RPMI7951 (cell line): ENCODE measurements at regions not wholly inside any gene's neighbourhood (a gene's known extent, or its start where the extent isn't known, plus 50 kb on each side); places are given as distances from the start of the nearest gene placed in this dataset.
"Not testable (repeated sequence)": the region's sequence is repeated elsewhere in the genome, so short reads cannot be mapped to it uniquely, and the experiment has no call there.

Experiments used
- DNase-seq: peaks from one replicate; pipeline ENCODE4 v3.0.0-alpha.2; 2012; ENCODE audit warnings: low read depth

DNA sequence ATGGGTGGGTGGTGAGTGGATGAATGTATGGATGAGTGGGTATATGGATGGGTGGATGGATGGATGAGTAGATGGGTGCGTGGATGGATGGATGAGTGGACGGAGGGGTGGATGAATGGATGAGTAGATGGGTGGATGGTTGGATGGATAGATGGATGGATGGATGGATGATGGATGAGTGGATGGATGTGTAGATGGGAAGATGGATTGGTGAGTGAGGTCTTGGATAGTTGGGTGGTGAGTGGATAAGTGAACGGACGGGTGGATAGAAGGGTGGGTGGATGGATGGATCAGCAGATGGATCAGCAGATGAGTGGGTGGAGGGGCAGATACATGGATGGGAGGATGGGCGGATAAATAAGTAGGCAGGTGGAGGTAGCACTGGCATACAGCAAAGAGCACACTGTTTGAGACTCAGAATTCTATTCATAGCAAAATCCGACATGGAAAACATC is 163.5 kb downstream of the C9orf50 start:
- DNase-seq, result no peak

DNA sequence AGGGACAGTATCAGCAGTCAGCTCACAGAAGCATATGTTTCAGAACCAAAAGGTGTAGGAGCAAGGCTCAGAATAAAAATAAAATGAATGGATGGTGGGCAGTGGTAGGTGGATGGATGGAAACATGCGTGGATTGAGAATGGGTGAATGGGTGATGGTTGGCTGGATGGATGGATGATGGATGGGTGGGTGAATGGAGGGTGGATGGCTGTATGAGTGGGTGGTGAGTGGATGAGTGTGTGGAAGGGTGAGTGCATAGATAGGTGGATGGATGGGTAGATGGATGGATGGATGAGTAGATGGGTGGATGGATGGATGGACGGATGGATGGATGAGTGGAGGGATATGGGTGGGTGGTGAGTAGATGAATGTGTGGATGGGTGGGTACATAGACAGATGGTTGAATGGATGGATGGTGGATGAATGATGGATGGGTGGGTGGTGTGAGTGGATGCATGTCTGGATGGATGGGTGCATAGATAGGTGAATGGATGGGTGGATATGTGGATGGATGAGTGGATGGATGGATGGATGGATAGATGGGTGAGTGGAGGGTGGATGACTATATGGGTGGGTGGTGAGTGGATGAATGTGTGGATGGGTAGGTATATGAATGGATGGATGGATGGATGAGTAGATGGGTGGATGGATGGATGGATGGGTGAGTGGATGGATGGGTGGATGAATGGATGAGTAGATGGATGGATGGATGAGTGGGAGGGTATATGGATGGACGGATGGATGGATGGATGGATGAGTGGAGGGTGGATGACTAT is 164.2 kb downstream of the C9orf50 start:
- DNase-seq, result no peak

DNA sequence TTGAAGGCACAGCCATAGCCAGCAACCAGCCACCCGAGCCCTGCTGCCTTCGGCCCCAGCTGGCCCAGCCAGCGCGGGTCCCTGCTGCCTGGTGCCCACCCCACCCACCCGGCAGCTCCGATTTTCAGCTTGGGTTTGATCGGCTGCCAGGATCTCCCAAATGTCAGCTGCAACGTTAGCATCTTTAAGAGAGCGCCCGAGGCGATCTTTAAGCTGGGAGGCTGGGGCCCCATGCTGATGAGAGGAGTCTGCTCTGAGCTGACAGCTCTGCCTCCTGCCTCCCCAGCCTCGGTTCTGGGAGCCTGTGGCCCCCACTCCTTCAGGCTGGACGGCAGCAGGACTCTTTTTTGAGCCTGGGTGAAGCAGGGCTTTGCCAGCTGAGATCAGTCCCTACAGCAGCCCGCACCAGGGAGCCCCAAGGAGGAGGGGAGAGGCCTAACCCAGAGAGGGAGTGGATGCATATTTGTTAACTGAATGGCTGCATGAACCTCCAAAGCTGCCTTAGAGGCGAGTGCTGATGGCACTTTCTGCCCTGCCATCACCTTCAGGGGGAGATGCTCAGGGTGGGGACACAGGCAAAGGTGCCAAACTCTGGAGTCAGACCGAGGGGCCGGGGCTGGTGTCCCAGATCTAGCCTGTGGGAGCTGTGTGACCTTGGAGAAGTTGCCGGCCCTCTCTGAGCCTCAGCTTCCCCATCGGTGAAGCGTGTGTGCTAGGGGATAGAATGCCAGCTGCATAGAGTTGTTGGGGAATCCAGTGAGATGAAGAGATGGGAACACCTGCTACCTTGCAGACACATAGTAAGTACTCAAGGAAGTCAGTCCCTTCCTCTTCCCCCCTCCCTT is 165.5 kb downstream of the C9orf50 start:
- DNase-seq, result peak; percentile 86

DNA sequence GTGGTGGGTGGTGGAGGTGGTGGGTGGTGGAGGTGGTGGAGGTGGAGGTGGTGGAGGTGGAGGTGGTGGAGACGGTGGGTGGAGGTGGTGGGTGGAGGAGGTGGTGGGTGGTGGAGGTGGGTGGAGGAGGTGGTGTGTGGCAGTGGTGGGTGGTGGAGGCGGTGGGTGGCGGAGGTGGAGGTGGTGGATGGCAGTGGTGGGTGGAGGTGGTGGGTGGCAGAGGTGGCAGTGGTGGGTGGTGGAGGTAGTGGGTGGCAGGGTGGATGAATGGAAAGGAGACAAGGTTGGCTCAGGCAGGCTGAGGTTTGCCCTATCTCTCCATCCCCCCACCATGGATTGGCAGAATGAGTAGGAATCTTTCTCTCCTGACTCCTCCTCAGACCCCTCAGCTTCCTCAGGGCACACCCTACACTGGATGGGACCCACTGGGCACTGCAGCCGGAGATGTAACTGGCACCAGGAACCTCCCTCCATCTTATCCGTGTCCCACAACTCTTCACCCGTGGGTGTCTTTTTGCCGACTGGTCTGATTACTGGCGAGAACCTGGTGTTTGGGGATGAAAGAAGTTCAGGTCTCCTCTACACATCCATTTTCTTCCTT is 166.3 kb downstream of the C9orf50 start:
- DNase-seq, result no peak

DNA sequence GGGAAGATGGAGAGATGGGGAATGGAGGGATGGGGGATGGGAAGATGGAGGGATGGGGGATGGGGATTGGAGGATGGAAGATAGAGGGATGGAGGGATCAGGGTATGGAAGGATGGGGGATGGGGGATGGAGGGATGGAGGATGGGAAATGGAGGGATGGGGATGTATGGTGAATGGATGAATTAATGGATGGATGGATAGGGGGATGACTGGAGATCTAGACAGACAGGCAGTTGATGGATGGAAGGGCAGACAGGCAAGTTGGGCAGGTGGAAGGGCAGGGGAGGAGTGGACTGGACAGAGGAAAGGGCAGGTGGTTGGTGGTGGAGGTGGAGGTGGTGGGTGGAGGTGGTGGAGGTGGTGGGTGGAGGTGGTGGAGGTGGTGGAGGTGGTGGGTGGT is 167.2 kb downstream of the C9orf50 start:
- DNase-seq, result no peak

DNA sequence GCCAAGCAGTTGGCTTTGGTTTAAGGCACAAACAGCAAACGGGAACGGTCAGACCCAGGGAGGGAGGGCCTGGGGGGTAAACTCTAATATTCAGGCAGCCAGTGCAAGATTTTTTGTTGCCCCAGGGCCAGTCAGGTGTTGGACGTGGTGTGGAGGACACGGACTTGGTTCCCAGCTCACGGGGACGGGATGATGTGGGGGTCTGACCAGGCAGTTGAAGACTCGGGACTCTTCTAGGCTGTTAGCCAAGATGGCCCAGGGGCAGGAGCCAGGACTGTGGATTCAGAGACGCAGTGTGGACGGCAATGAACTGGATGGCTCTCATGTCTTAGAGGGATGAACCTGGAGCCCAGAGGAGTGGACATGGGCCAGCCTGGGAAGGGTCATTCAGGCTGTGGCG is 169.2 kb downstream of the C9orf50 start:
- DNase-seq, result peak; percentile 61

DNA sequence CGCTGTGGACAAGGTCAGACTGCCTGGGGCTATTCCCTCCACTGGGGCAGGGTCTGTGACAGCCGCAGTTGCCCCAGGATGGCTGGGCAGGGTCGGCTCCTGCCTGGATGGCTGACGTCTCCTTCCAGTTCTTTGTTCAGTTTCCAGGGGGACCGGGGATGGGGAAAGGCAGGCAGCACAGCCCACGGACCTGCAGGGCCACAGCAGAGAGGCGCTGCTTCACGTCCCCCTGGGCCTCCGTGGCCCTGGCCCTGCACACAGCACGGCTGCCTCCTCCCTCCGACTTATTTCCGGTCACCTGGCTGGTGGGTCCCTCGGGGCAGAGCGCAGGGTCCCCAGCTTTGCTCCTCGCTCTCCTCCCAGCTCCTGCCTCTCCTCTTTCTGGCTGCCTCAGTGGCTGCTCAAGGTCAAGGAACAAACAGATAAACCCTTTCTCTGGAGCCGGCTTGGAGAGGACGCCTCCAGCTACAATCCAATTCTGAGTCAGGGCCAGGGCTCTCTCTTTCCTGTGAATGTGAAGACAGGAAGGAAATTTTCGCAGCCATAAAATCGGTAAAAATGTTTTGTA is 169.7 kb downstream of the C9orf50 start:
- peak; percentile 58 for DNase-seq

DNA sequence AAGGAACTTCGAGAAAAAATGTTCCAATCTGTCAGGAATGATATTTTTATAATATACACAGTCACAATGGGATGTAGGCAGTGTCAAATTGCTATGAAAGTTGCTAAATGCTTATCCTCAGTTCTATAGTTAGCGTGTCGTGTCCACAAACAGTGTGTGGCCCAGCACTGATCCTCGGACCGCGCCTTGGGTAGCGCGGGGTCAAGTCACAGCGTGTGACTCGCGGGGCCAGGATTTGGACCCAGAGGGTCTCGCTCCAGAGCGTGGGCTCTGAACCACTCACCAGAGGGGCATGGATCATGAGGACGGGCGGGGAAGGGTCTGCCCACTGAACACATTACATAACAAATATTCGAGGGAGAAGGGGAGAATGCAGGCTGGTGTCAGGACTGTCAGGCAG is 171.8 kb downstream of the C9orf50 start:
- no peak for DNase-seq

DNA sequence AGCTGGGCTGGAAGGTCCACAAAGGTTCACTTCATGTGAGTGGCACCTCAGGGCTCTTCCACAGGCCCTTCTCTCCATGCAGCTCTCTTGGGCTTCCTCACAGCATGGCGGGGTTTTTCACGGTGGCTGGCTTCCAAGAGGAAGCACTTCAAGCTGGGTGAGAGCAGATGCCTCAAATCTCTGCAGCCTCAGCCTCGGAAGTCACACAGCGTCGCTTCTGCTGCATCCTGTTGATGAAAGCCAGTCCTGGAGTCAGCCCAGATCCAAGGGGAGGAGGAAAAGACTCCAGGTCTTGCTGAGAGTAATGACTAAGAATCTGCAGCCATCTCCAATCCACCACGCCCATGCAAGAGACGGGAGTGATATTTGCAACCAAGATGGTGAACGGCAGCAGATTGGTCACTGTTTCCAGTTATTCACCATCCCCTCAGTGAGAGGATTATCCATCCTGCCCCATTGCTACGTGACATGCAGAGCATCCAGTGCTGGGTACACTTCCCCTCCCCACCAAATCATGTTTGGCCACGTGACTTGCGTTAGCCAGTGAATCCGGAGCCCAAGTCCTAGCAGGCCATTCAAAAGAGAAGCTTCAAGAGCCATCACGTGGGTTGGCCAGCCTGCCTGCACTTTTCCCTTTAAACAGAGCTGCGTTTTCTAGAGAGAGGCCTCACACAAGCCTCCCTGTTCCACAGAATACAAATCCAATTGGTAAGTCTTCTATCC is 173.9 kb downstream of the C9orf50 start:
- peak; percentile 74 for DNase-seq

DNA sequence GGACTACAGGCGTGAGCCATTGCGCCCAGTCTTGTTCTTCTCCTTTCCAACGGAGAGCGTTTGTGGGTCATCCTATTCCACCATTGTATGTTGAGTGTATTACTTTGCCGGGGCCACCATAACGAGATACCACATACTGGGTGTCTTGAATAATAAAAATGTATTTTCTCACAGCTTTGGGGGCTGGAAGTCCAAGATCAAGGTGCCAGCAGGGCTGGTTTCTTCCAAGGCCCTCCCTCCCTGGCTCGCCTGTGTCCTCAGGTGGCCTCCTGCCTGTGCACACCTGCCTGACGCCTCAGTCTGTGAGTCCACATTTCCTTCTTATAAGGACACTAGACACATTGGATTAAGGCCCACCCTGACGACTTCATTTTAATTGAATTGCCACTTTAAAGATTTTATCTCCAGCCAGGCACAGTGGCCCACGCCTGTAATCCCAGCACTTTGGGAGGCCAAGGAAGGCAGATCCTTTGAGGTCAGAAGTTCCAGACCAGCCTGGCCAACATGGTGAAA is 175.1 kb downstream of the C9orf50 start:
- no peak for DNase-seq

DNA sequence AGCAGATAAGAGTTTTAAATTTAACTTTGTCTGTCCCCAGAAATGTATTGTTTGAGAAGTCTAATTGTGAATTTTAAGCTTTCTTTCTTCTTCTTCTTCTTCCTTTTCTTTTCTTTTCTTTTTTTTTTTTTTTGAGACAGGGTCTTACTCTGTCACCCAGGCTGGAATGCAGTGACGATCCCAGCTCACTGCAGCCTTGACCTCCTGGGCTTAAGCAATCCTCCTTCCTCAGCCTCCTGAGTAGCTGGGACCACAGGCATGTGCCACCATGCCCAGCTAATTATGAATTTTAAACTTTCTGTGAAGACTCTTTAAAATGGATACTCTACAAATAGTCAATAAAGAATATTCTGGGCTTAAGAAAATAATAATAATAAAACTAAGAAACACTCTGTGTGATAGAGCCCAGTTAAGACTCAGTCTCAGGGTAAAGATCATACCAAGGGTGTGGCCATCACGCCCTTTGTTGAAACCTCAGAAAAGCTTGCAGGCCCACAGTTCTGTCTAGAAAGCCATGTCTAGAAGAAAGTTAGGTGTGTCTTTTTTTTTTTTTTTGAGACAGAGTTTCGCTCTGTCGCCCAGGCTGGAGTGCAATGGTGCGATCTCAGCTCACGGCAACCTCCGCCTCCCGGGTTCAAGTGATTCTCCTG is 177.3 kb downstream of the C9orf50 start:
- DNase-seq, result not testable (repeated sequence)

DNA sequence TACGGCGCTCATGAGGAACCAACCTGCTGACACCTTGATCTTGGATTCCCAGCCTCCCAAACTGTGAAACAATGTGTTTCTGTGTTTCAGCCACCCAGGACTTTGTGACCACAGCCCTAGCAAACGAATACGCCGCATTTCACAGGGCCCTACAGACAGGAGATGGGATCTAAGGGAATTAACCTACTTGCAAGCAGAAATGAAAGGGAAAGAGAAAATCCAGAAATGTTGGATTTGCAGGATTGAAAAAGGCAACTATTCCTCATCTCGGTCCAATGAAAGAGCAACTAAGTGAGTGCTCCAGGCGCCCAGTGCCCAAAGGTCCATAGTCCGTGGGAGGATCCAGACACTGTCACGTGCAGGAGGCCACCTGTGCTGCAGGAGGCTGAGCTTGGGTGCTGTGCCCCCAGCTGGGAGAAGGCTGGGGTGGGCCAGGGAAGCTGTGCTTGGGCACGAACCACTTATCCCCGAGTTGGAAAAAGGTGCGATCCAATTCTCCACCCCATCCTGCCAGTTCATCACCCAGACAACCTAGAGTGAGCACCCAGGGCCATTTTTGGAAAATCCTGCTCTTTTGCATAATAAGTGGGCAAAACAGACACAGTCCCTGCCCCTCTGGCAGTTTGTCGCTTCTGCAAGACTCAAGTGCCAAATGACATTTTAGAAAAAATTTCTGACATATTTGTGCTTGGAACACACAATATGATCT is 177.9 kb downstream of the C9orf50 start:
- DNase-seq, result no peak

DNA sequence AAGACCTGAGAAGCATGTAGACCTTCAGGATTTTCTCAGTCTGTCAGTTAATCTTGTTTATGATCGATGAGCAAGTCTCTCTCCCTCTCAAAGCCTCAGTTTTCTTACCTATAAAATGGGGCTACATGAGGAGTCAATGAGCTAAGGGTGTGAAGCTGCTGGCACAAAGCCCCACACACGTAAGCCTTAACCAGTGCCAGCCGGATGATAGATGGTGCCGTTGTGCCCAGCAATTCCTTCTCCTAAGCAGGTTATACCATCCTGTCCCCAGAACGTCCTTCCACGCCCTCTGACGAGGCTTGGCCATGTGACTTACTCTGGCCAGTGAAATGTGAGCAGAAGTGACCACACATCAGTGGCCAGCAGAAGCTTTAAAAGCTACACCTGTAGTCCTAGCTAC is 179.0 kb downstream of the C9orf50 start:
- no peak for DNase-seq

DNA sequence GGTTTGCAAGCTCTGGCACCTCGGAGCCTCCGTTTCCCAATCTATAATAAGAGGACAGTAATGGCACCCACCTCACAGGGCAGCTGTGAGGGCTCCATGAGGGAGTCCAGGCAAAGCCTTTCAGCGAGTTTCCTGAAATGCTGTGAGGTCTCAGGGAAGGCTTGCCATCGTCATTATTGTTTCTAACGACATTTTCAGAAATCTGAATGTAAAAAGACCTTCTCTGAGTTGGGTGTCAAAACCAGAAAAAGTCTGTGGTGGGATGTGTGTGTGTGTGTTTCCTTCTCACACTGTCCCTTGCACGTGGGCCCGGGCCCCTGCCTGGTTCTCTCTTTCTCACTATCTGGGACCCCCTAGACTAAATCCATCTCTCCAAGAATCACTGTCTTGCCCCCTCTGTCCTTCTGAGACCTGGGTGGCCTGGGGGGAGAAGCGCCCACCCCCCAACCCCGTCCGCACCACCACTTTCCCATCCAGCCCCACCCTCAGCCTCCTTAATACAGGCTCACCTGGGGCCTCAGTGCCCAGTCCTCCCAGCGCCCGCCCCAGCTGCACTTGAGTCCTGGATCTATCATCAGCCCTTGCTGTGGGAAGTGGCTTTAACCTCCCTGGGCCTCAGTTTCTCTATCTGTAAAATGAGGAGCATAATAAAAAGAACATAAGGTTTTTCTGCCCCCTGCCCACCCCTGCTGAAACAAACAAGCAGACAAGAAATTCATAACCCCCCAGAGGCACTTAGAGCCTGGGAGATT is 180.3 kb downstream of the C9orf50 start:
- no peak for DNase-seq

DNA sequence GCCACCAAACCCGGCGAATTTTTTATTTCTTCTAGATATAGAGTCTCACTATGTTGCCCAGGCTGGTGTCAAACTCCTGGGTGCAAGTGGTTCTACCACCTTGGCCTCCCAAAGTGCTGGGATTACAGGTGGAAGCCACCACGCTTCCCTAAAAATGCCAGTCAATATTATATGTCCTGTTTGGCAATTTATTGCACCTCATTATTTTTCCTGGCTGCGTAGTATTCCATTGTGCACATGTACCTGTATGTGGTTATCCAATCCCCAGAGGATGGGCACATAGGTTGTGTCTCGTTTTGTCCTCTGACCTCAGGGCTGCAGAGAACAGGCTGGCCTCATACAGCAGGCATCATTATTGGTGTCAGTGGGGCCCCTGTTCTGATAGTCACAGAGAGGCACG is 181.7 kb downstream of the C9orf50 start:
- DNase-seq, result no peak

DNA sequence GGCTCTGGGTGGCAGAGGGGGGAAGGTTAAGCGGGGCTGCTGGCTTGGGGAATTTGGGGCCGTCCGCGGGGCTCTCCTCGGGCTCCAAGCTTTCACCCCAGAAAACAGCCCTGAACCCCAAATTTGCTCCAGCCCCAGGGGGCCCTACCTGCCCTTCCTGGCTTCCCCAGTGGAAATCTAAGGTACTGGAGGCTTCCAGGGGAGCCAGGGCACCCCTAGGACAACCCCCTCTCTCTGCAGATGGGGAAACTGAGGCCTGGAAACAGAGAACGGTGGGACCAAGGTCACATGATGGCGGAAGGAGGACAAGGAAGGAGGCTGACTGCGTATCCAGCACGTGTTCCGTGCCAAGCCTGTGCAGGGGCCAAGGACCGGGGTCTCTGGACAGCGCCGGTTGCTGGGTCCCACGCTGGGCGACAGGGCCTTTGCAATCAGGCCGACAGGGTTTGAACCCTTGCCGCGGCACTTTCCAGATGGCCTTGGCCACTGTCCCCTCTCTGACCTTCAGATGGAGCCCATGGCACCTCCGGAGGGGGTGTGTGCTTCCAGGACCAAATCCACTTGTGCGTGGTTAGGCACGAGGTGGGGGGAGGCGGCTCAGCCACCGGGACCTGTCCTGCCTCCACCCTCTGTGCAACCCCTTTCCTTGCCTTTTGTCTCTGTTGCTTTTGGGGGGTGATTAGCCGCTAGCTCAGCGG is 183.1 kb downstream of the C9orf50 start:
- DNase-seq, result no peak

DNA sequence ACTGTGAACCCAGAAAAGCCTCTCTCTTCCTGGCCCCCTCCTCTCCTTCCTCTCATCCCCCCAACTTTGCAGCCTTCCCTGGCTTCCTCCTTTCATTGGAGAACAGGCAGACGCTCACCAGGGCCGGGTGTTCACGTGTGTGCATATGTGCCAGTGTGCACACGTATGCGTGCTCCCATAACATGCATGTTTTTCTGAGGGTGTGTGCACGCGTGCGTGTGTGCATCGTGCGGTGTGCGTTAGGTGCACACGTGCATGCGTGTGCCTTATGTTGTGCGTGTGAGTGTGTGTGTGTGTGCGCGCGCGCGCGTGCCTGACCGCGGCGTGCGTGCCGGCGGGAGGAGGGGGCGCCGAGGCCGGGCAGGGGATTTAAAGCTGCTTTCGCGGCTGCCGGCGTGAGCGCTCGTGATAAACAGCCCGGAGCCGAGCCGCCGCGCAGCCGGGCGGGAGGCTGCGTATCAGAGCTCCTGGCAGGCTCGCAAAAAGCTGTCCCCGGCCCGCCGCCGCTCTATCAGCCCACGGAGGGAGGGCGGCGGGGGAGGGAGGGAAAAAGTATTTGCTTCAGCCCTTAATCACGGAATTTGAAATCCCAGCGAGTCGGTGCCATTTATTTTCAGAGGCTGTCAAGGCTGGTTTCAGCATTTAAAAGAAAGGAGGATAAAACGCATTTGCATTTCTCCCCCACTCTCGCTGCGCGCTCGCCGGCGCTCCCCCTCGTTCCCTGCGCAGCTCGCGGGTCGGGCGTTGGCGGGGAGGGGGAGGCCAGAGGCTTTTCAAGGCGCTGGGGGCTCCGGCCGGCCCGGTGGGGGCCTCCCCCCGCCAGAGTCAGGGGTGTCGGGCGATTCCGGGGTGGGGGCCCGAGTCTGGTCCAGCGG is 183.9 kb downstream of the C9orf50 start:
- peak; percentile 59 for DNase-seq
